Neural cell (in vitro differentiated cells): ENCODE measurements at regions not wholly inside any gene's neighbourhood (a gene's known extent, or its start where the extent isn't known, plus 50 kb on each side); places are given as distances from the start of the nearest gene placed in this dataset.

Source experiments
- H2AFZ ChIP-seq: fragments of 200-600, 300-800 bp; sonication (generic), shearing (Covaris generic); 2 replicates; pipeline ENCODE4 v1.6.0; 2014; ENCODE audit warnings: low read depth, mild to moderate bottlenecking, antibody characterized with exemption, low read length, moderate library complexity
- H3F3A ChIP-seq: fragments of 200-600 bp; shearing (Covaris generic); 2 replicates; pipeline ENCODE4 v1.6.1; 2016; ENCODE audit warnings: mild to moderate bottlenecking, moderate library complexity, mixed read lengths, antibody characterized with exemption, low read length; ENCODE audit not compliant: insufficient read depth, poor library complexity, severe bottlenecking
- H3K27ac ChIP-seq: fragments of 200-600, 300-800 bp; sonication (generic), shearing (Covaris generic); 2 replicates; pipeline ENCODE4 v1.5.1; 2014; ENCODE audit warnings: mild to moderate bottlenecking, low read length, moderate library complexity
- H3K27me3 ChIP-seq: fragments of 300-800, 200-600 bp; sonication (generic), shearing (Covaris generic); 2 replicates; pipeline ENCODE4 v1.6.0; 2014; ENCODE audit warnings: mild to moderate bottlenecking, low read depth, low read length, moderate library complexity; ENCODE audit not compliant: insufficient read depth
- H3K36me3 ChIP-seq: fragments of 300-800, 200-600 bp; sonication (generic), shearing (Covaris generic); 2 replicates; pipeline ENCODE4 v1.5.1; 2014; ENCODE audit warnings: mild to moderate bottlenecking, antibody characterized with exemption, low read length, moderate library complexity; ENCODE audit not compliant: insufficient read depth
- H3K4me2 ChIP-seq: fragments of 300-800, 200-600 bp; sonication (generic), shearing (Covaris generic); 2 replicates; pipeline ENCODE4 v1.6.0; 2014; ENCODE audit warnings: mild to moderate bottlenecking, low read length
- H3K4me3 ChIP-seq: fragments of 300-800, 200-600 bp; sonication (generic), shearing (Covaris generic); 2 replicates; pipeline ENCODE4 v1.5.1; 2014; ENCODE audit warnings: mild to moderate bottlenecking, low read length, moderate library complexity
- H3K79me2 ChIP-seq: fragments of 200-600 bp; shearing (Covaris generic); replicated peaks from 2 replicates; pipeline ENCODE4 v1.6.0; 2014; ENCODE audit warnings: mild to moderate bottlenecking, low read length, moderate library complexity; ENCODE audit not compliant: insufficient read depth
- H3K9ac ChIP-seq: fragments of 300-800, 200-600 bp; sonication (generic), shearing (Covaris generic); 2 replicates; pipeline ENCODE4 v1.6.1; 2016; ENCODE audit warnings: mild to moderate bottlenecking, low read length, mixed read lengths
- H3K9me2 ChIP-seq: fragments of 200-600 bp; shearing (Covaris generic); 2 replicates; pipeline ENCODE4 v1.6.1; 2016; ENCODE audit warnings: mild to moderate bottlenecking, low read length, mixed read lengths; ENCODE audit not compliant: insufficient read depth
- H3K9me3 ChIP-seq: fragments of 200-600, 300-800 bp; sonication (generic), shearing (Covaris generic); 2 replicates; pipeline ENCODE4 v1.6.1; 2016; ENCODE audit warnings: mild to moderate bottlenecking, mixed run types, low read length, moderate library complexity, mixed read lengths
- H4K20me1 ChIP-seq: fragments of 200-600 bp; shearing (Covaris generic); 2 replicates; pipeline ENCODE4 v1.6.1; 2016; ENCODE audit warnings: mild to moderate bottlenecking, mixed run types; ENCODE audit not compliant: insufficient read depth
- CTCF ChIP-seq: fragments of 450-650 bp; IDR thresholded peaks from 2 replicates; pipeline ENCODE4 v1.5.1; 2014; ENCODE audit warnings: antibody characterized with exemption, mild to moderate bottlenecking, moderate library complexity; ENCODE audit not compliant: poor library complexity, severe bottlenecking
- EP300 ChIP-seq: fragments of 450-650 bp; conservative IDR thresholded peaks from 2 replicates; pipeline ENCODE4 v1.6.1; 2014; ENCODE audit warnings: antibody characterized with exemption, mild to moderate bottlenecking, moderate library complexity; ENCODE audit not compliant: poor library complexity, severe bottlenecking
- EZH2 ChIP-seq: fragments of 200-600, 300-800 bp; shearing (Covaris generic), sonication (generic); IDR thresholded peaks from 2 replicates; pipeline ENCODE4 v1.6.1; 2014; ENCODE audit warnings: antibody characterized with exemption, low read length, borderline replicate concordance, mild to moderate bottlenecking; ENCODE audit not compliant: insufficient read depth, poor library complexity, severe bottlenecking
- MXI1 ChIP-seq: fragments of 450-650 bp; conservative IDR thresholded peaks from 2 replicates; pipeline ENCODE4 v1.6.1; 2014; ENCODE audit warnings: antibody characterized with exemption, mild to moderate bottlenecking; ENCODE audit not compliant: poor library complexity, severe bottlenecking
- POLR2AphosphoS5 ChIP-seq: IDR thresholded peaks from 2 replicates; pipeline ENCODE4 v1.6.1; 2012
- RAD21 ChIP-seq: fragments of 450-650 bp; conservative IDR thresholded peaks from 2 replicates; pipeline ENCODE4 v1.6.1; 2014; ENCODE audit warnings: antibody characterized with exemption, mild to moderate bottlenecking, moderate library complexity
- REST ChIP-seq: IDR thresholded peaks from 2 replicates; pipeline ENCODE4 v1.6.1; 2012; ENCODE audit warnings: borderline replicate concordance
- SMC3 ChIP-seq: fragments of 450-650 bp; conservative IDR thresholded peaks from 2 replicates; pipeline ENCODE4 v1.6.1; 2014; ENCODE audit warnings: antibody characterized with exemption, mild to moderate bottlenecking, moderate library complexity; ENCODE audit not compliant: poor library complexity
- TAF1 ChIP-seq: IDR thresholded peaks from 2 replicates; pipeline ENCODE4 v1.6.1; 2012; ENCODE audit warnings: low read depth

GRCh38 chr4:156493858-156494257 lies 477.7 kb downstream of the PDGFC start:
- Histone ChIP-seq H3K36me3 (no peaks in the 10 kb centered on the region), H3F3A (no peaks in the 10 kb centered on the region), H2AFZ (no peak overlapping the region), H3K9me3 (no peaks in the 10 kb centered on the region), H3K4me2 (no peak overlapping the region), H4K20me1 (no peaks in the 10 kb centered on the region), H3K9ac (no peak overlapping the region), H3K9me2 (no peaks in the 10 kb centered on the region), H3K27ac (no peak overlapping the region), H3K4me3 (no peak overlapping the region), H3K27me3 (no peaks in the 10 kb centered on the region), H3K79me2 (no peaks in the 10 kb centered on the region)
- TF ChIP-seq RAD21, result no peak
- no peak for TF ChIP-seq TAF1
- no peak for TF ChIP-seq EZH2
- TF ChIP-seq SMC3, result no peak
- TF ChIP-seq EP300, result no peak
- TF ChIP-seq MXI1, result no peak
- TF ChIP-seq CTCF, result no peak
- TF ChIP-seq REST, result no peak
- TF ChIP-seq POLR2AphosphoS5, result no peak

GRCh38 chr4:156487107-156487506 lies 484.5 kb downstream of the PDGFC start:
- Histone ChIP-seq H3K36me3 (no peaks in the 10 kb centered on the region), H2AFZ (no peak overlapping the region), H3K4me2 (no peak overlapping the region), H3K27me3 (no peaks in the 10 kb centered on the region), H3F3A (no peaks in the 10 kb centered on the region), H3K4me3 (no peak overlapping the region), H3K27ac (no peak overlapping the region), H3K9me2 (no peaks in the 10 kb centered on the region), H3K79me2 (no peaks in the 10 kb centered on the region), H3K9ac (no peak overlapping the region), H4K20me1 (no peaks in the 10 kb centered on the region), H3K9me3 (no peaks in the 10 kb centered on the region)
- TF ChIP-seq MXI1 (no peak), SMC3 (no peak), EP300 (no peak), TAF1 (no peak), EZH2 (no peak), POLR2AphosphoS5 (no peak), CTCF (no peak), RAD21 (no peak), REST (no peak)
